Trophoblast cell (in vitro differentiated cells and primary cell): ENCODE measurements at regions not wholly inside any gene's neighbourhood (a gene's known extent, or its start where the extent isn't known, plus 50 kb on each side); places are given as distances from the start of the nearest gene placed in this dataset.
A peak's percentile ranks its signal among the peaks of the same experiment; 100 is the strongest.

Experiments used
- DNase-seq, 2 donors: peaks; one replicate each; pipeline ENCODE4 v3.0.0-alpha.2; 2016
- H2AFZ ChIP-seq: 2 replicates; pipeline ENCODE4 v1.6.1; 2013; ENCODE audit warnings: low read length, moderate library complexity, mild to moderate bottlenecking; ENCODE audit not compliant: insufficient read depth, poor library complexity
- H2AK5ac ChIP-seq: 2 replicates; pipeline ENCODE4 v1.6.1; 2013; ENCODE audit warnings: mild to moderate bottlenecking, low read length
- H2BK120ac ChIP-seq: 2 replicates; pipeline ENCODE4 v1.6.1; 2013; ENCODE audit warnings: low read length, mild to moderate bottlenecking, moderate library complexity; ENCODE audit not compliant: insufficient read depth, poor library complexity
- H2BK12ac ChIP-seq: 2 replicates; pipeline ENCODE4 v1.6.1; 2013; ENCODE audit warnings: mild to moderate bottlenecking, low read length, moderate library complexity
- H2BK5ac ChIP-seq: 2 replicates; pipeline ENCODE4 v1.6.1; 2013; ENCODE audit warnings: low read length, low read depth, moderate library complexity, mild to moderate bottlenecking; ENCODE audit not compliant: poor library complexity
- H3K14ac ChIP-seq: 2 replicates; pipeline ENCODE4 v1.6.1; 2013; ENCODE audit warnings: mild to moderate bottlenecking, low read length
- H3K18ac ChIP-seq: 2 replicates; pipeline ENCODE4 v1.6.1; 2013; ENCODE audit warnings: mild to moderate bottlenecking, low read length
- H3K23ac ChIP-seq: 2 replicates; pipeline ENCODE4 v1.6.1; 2013; ENCODE audit warnings: low read length
- H3K27ac ChIP-seq: 2 replicates; pipeline ENCODE4 v1.5.1; 2013; ENCODE audit warnings: low read depth, mild to moderate bottlenecking, inconsistent platforms, low read length, moderate library complexity
- H3K27me3 ChIP-seq: 2 replicates; pipeline ENCODE4 v1.6.1; 2013; ENCODE audit warnings: inconsistent platforms, mild to moderate bottlenecking, low read length, moderate library complexity; ENCODE audit not compliant: insufficient read depth
- H3K36me3 ChIP-seq, 2 experiments: 1 replicate in 1 of 2; 2 replicates in 1 of 2; pipeline ENCODE4 v1.6.1; 2013; ENCODE audit warnings: low read length in 2 of 2, mild to moderate bottlenecking in 2 of 2, moderate library complexity in 1 of 2; ENCODE audit not compliant: insufficient read depth in 2 of 2, control insufficient read depth in 1 of 2
- H3K4ac ChIP-seq: 2 replicates; pipeline ENCODE4 v1.6.1; 2013; ENCODE audit warnings: low read depth, mild to moderate bottlenecking, low read length, moderate library complexity
- H3K4me1 ChIP-seq, 2 experiments: 1 replicate in 1 of 2; 2 replicates in 1 of 2; pipeline ENCODE4 v1.6.1; 2013; ENCODE audit warnings: low read length in 2 of 2, mild to moderate bottlenecking in 2 of 2, moderate library complexity in 1 of 2; ENCODE audit not compliant: insufficient read depth in 2 of 2, control insufficient read depth in 1 of 2
- H3K4me2 ChIP-seq: 2 replicates; pipeline ENCODE4 v1.6.1; 2013; ENCODE audit warnings: inconsistent platforms, mild to moderate bottlenecking, low read length, moderate library complexity
- H3K4me3 ChIP-seq: 2 replicates; pipeline ENCODE4 v1.5.1; 2013; ENCODE audit warnings: mild to moderate bottlenecking, low read depth, low read length, inconsistent platforms
- H3K79me1 ChIP-seq: one replicate; pipeline ENCODE4 v1.6.1; 2013; ENCODE audit warnings: low read length
- H3K79me2 ChIP-seq: 2 replicates; pipeline ENCODE4 v1.6.1; 2013; ENCODE audit warnings: low read length, mild to moderate bottlenecking; ENCODE audit not compliant: control insufficient read depth, insufficient read depth, poor library complexity
- H3K9ac ChIP-seq: 2 replicates; pipeline ENCODE4 v1.6.1; 2013; ENCODE audit warnings: mild to moderate bottlenecking, low read length
- H3K9me3 ChIP-seq: 2 replicates; pipeline ENCODE4 v1.6.1; 2013; ENCODE audit warnings: low read depth, mild to moderate bottlenecking, control low read depth, inconsistent platforms, low read length; ENCODE audit not compliant: insufficient read depth
- H4K12ac ChIP-seq: 2 replicates; pipeline ENCODE4 v1.6.1; 2013; ENCODE audit warnings: low read depth, mild to moderate bottlenecking, low read length, moderate library complexity
- H4K8ac ChIP-seq: 2 replicates; pipeline ENCODE4 v1.6.1; 2013; ENCODE audit warnings: low read depth, mild to moderate bottlenecking, low read length, moderate library complexity
- H4K91ac ChIP-seq: one replicate; pipeline ENCODE4 v1.6.1; 2013; ENCODE audit warnings: low read depth, mild to moderate bottlenecking, low read length, moderate library complexity
- WGBS: extraction: QIAGEN DNeasy Blood & Tissue Kit; methylation state at CpG from one replicate; pipeline ENCODE4 v1.1.7; 2013; ENCODE audit warnings: missing lambda C conversion rate; ENCODE audit not compliant: insufficient read length, insufficient coverage; ENCODE audit errors: extremely low coverage; 5-methylcytosine and 5-hydroxymethylcytosine counted together

- Histone ChIP-seq H3K4me3 (no peak overlapping the region), H3K27me3 (no peaks in the 10 kb centered on the region), H2BK12ac (no peak overlapping the region), H3K79me1 (peaks cover 2% of the 10 kb centered on the region), H3K18ac (no peak overlapping the region), H2BK120ac (no peak overlapping the region), H3K9ac (no peak overlapping the region), H2BK5ac (no peak overlapping the region), H3K4ac (no peak overlapping the region), H3K4me2 (no peak overlapping the region), H3K23ac (no peak overlapping the region), H4K91ac (no peak overlapping the region), H4K8ac (no peak overlapping the region), H4K12ac (no peak overlapping the region), H3K36me3 (no peaks in the 10 kb centered on the region), H3K14ac (no peak overlapping the region), H2AFZ (no peak overlapping the region), H3K79me2 (no peaks in the 10 kb centered on the region), H3K27ac (no peak overlapping the region), H3K4me1 (no peaks in the 10 kb centered on the region), H3K9me3 (no peaks in the 10 kb centered on the region), H2AK5ac (no peak overlapping the region)
- no CpG with 5 or more reads among the region's 3 CpGs for WGBS
- DNase-seq, result no peak
Observed at GRCh38 chrX:131836161-131836560, 186.9 kb upstream of the STK26 start.

GRCh38 chrX:131837325-131837724, 185.8 kb upstream of the STK26 start:
- Histone ChIP-seq H4K8ac (no peak overlapping the region), H2BK5ac (no peak overlapping the region), H2AFZ (no peak overlapping the region), H4K91ac (no peak overlapping the region), H3K18ac (no peak overlapping the region), H3K14ac (no peak overlapping the region), H3K9ac (no peak overlapping the region), H2BK120ac (no peak overlapping the region), H3K36me3 (no peaks in the 10 kb centered on the region), H3K27me3 (no peaks in the 10 kb centered on the region), H3K4me2 (no peak overlapping the region), H4K12ac (no peak overlapping the region), H3K9me3 (no peaks in the 10 kb centered on the region), H3K4me3 (no peak overlapping the region), H2AK5ac (no peak overlapping the region), H3K79me2 (no peaks in the 10 kb centered on the region), H3K23ac (no peak overlapping the region), H3K27ac (no peak overlapping the region), H3K79me1 (no peaks in the 10 kb centered on the region), H2BK12ac (no peak overlapping the region), H3K4me1 (peaks cover 1 to 3% of the 10 kb centered on the region in 2 experiments), H3K4ac (no peak overlapping the region)
- no peak for DNase-seq

- peaks cover 1 to 3% of the 10 kb centered on the region in 2 experiments for H3K4me1 ChIP-seq
- no peak overlapping the region for H4K8ac ChIP-seq
- no peaks in the 10 kb centered on the region for H3K27me3 ChIP-seq
- H2BK120ac ChIP-seq, result no peak overlapping the region
- H2AK5ac ChIP-seq, result no peak overlapping the region
- H2BK5ac ChIP-seq, result no peak overlapping the region
- H3K9me3 ChIP-seq, result no peaks in the 10 kb centered on the region
- H3K36me3 ChIP-seq, result no peaks in the 10 kb centered on the region
- no peak overlapping the region for H3K9ac ChIP-seq
- H2BK12ac ChIP-seq, result no peak overlapping the region
- no peak overlapping the region for H3K23ac ChIP-seq
- DNase-seq, result no peak
- no CpG with 5 or more reads among the region's 24 CpGs for WGBS
- no peak overlapping the region for H2AFZ ChIP-seq
- no peak overlapping the region for H4K12ac ChIP-seq
- H4K91ac ChIP-seq, result no peak overlapping the region
- H3K4me2 ChIP-seq, result no peak overlapping the region
- H3K18ac ChIP-seq, result no peak overlapping the region
- H3K27ac ChIP-seq, result no peak overlapping the region
- H3K14ac ChIP-seq, result no peak overlapping the region
- no peaks in the 10 kb centered on the region for H3K79me1 ChIP-seq
- no peaks in the 10 kb centered on the region for H3K79me2 ChIP-seq
- H3K4ac ChIP-seq, result no peak overlapping the region
- H3K4me3 ChIP-seq, result no peak overlapping the region
Observed at GRCh38 chrX:131840799-131841495, 182.2 kb upstream of the STK26 start.

DNA sequence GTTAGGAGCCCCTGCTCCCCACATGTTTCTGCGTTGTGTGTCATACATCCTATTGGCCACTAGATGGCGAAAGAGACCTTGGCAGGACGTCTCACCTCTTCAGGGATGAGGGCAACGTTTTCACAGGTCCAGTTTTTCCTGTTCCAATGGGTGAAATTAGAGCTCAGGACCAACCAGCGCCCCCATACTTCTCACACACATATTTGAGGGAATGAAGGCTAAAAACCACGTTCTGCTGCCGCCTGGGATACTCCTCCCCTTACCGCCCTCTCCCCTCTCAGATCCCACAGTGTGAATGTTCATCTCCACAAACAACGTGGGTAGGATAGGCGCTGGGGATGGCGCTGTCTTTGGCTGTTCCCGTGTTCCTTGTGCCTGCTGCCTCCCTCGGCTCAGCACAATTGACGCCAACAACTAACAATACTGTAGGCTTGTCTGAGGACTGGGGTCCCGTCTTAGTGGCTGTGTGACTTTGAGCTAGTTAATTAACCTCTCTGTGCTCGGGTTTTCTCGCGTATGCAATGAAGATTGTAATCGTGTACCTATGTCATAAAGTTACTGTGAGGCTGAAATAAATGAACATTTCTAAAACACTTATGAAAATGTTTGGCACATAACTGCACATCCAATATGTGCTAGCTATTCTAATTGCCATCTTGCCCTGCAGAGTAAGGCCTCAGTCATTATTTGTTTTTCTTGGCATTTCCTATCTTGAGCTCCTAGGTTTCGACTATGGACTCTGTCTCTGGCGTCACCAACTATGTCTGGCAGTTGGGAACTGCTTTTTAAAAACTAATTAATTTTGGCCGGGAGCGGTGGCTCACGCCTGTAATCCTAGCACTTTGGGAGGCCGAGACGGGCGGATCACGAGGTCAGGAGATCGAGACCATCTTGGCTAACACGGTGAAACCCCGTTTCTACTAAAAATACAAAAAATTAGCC, 181.3 kb upstream of the STK26 start:
- Histone ChIP-seq H2AK5ac (no peak overlapping the region), H3K14ac (no peak overlapping the region), H4K8ac (no peak overlapping the region), H3K36me3 (no peaks in the 10 kb centered on the region), H2BK120ac (no peak overlapping the region), H2AFZ (peak overlapping the region; percentile 30), H3K9me3 (no peaks in the 10 kb centered on the region), H4K91ac (no peak overlapping the region), H3K4me2 (peak overlapping the region; percentile 4), H3K9ac (no peak overlapping the region), H3K79me2 (no peaks in the 10 kb centered on the region), H3K4me1 (peaks cover 1 to 3% of the 10 kb centered on the region in 2 experiments), H3K79me1 (no peaks in the 10 kb centered on the region), H3K4ac (no peak overlapping the region), H2BK5ac (no peak overlapping the region), H4K12ac (no peak overlapping the region), H3K27ac (no peak overlapping the region), H3K27me3 (no peaks in the 10 kb centered on the region), H3K18ac (no peak overlapping the region), H3K23ac (no peak overlapping the region), H2BK12ac (no peak overlapping the region), H3K4me3 (no peak overlapping the region)
- peak; percentile 13 to 81 for DNase-seq
- no CpG with 5 or more reads among the region's 31 CpGs for WGBS
